IMR-90 (cell line): ENCODE measurements at regions not wholly inside any gene's neighbourhood (a gene's known extent, or its start where the extent isn't known, plus 50 kb on each side); places are given as distances from the start of the nearest gene placed in this dataset.

Source experiments
- ATAC-seq: fragments of 200-7000 bp; cut with Tn5 transposase; 2 replicates; pipeline ENCODE4 v1.9.1; 2020; ENCODE audit warnings: low read depth, mild to moderate bottlenecking, moderate library complexity
- BruUV-seq: library from RNA; stranded (reverse); fragments of 400-500 nt; replicated peaks from 2 replicates; lab custom pipeline; 2021; lab: Mats Ljungman, UMichigan
- CTCF ChIA-PET: fragments of 300-600 bp; formaldehyde crosslinking; extraction: SDS; loops from one replicate; lab custom pipeline; 2021; ENCODE audit warnings: antibody characterized with exemption; lab: Yijun Ruan, JAX
- POLR2A ChIA-PET: fragments of 300-600 bp; sonication (Branson Sonifier 250); formaldehyde crosslinking; loops from one replicate; lab custom pipeline; 2022; ENCODE audit warnings: antibody characterized with exemption; ENCODE audit not compliant: unreplicated experiment; lab: Charles Lee
- DNase-seq: peaks from one replicate; pipeline ENCODE4 v3.0.0; 2013
- H2AFZ ChIP-seq: replicated peaks from 2 replicates; pipeline ENCODE3; 2013; ENCODE audit warnings: low read length, mild to moderate bottlenecking; ENCODE audit not compliant: poor library complexity
- H2AK5ac ChIP-seq: 2 replicates; pipeline ENCODE4 v1.6.1; 2013; ENCODE audit warnings: low read depth, low read length, inconsistent platforms
- H2AK9ac ChIP-seq: replicated peaks from 2 replicates; pipeline ENCODE3; 2013; ENCODE audit warnings: mild to moderate bottlenecking, low read depth, low read length, moderate library complexity; ENCODE audit not compliant: poor library complexity
- H2BK120ac ChIP-seq: 2 replicates; pipeline ENCODE4 v1.6.1; 2013; ENCODE audit warnings: low read depth, low read length, inconsistent platforms
- H2BK15ac ChIP-seq: 3 replicates; pipeline ENCODE4 v1.6.1; 2013; ENCODE audit warnings: low read depth, low read length, inconsistent platforms
- H2BK20ac ChIP-seq: 2 replicates; pipeline ENCODE4 v1.6.1; 2013; ENCODE audit warnings: low read depth, mild to moderate bottlenecking, inconsistent platforms, low read length, moderate library complexity
- H2BK5ac ChIP-seq: 2 replicates; pipeline ENCODE4 v1.6.1; 2013; ENCODE audit warnings: mild to moderate bottlenecking, low read depth, low read length, inconsistent platforms; ENCODE audit not compliant: poor library complexity, severe bottlenecking
- H3K14ac ChIP-seq: replicated peaks from 2 replicates; pipeline ENCODE4 v1.6.1; 2013; ENCODE audit warnings: low read depth, low read length, inconsistent platforms
- H3K18ac ChIP-seq: 2 replicates; pipeline ENCODE4 v1.6.1; 2013; ENCODE audit warnings: low read depth, low read length, control low read depth
- H3K23ac ChIP-seq: 2 replicates; pipeline ENCODE4 v1.6.1; 2013; ENCODE audit warnings: low read depth, low read length, inconsistent platforms
- H3K27ac ChIP-seq: 2 replicates; pipeline ENCODE4 v1.5.1; 2013; ENCODE audit warnings: mild to moderate bottlenecking, control low read depth, low read length; ENCODE audit not compliant: insufficient read depth
- H3K27me3 ChIP-seq: 2 replicates; pipeline ENCODE4 v1.6.1; 2013; ENCODE audit warnings: low read length; ENCODE audit not compliant: control insufficient read depth, insufficient read depth
- H3K36me3 ChIP-seq: 2 replicates; pipeline ENCODE4 v1.6.1; 2013; ENCODE audit warnings: low read length, mixed read lengths; ENCODE audit not compliant: control insufficient read depth, insufficient read depth
- H3K4ac ChIP-seq: 2 replicates; pipeline ENCODE4 v1.6.1; 2013; ENCODE audit warnings: low read depth, low read length, inconsistent platforms
- H3K4me1 ChIP-seq: 2 replicates; pipeline ENCODE4 v1.6.1; 2013; ENCODE audit warnings: low read length, mixed read lengths; ENCODE audit not compliant: control insufficient read depth, insufficient read depth
- H3K4me2 ChIP-seq: 2 replicates; pipeline ENCODE4 v1.6.1; 2013; ENCODE audit warnings: low read depth, mild to moderate bottlenecking, control low read depth, low read length, moderate library complexity
- H3K4me3 ChIP-seq: 2 replicates; pipeline ENCODE4 v1.5.1; 2013; ENCODE audit warnings: low read depth, mild to moderate bottlenecking, control low read depth, low read length, moderate library complexity; ENCODE audit not compliant: insufficient read depth
- H3K56ac ChIP-seq: 2 replicates; pipeline ENCODE4 v1.6.1; 2013; ENCODE audit warnings: low read length, inconsistent platforms; ENCODE audit not compliant: insufficient read depth; ENCODE audit errors: extremely low read depth
- H3K79me1 ChIP-seq, 2 experiments: 2 replicates each; pipeline ENCODE4 v1.6.1; 2013; ENCODE audit warnings: low read length in 2 of 2, inconsistent platforms in 1 of 2, low read depth in 1 of 2
- H3K9ac ChIP-seq: 2 replicates; pipeline ENCODE4 v1.6.1; 2013; ENCODE audit warnings: low read depth, low read length, control low read depth
- H3K9me1 ChIP-seq: 2 replicates; pipeline ENCODE4 v1.6.1; 2013; ENCODE audit warnings: low read length, inconsistent platforms; ENCODE audit not compliant: insufficient read depth
- H3K9me3 ChIP-seq: 2 replicates; pipeline ENCODE4 v1.6.1; 2013; ENCODE audit warnings: low read length; ENCODE audit not compliant: control insufficient read depth, insufficient read depth
- H4K20me1 ChIP-seq: 2 replicates; pipeline ENCODE4 v1.6.1; 2013; ENCODE audit warnings: low read length, inconsistent platforms; ENCODE audit not compliant: insufficient read depth
- H4K5ac ChIP-seq: 2 replicates; pipeline ENCODE4 v1.6.1; 2013; ENCODE audit warnings: mild to moderate bottlenecking, low read depth, low read length, control low read depth
- H4K8ac ChIP-seq, 2 experiments: 2 replicates each; pipeline ENCODE4 v1.6.1; 2013; ENCODE audit warnings: low read depth in 2 of 2, low read length in 2 of 2, control low read depth in 1 of 2, inconsistent platforms in 1 of 2
- H4K91ac ChIP-seq: 2 replicates; pipeline ENCODE4 v1.6.1; 2013; ENCODE audit warnings: low read depth, low read length, inconsistent platforms; ENCODE audit not compliant: insufficient read depth
- MAFK ChIP-seq: IDR thresholded peaks from 2 replicates; pipeline ENCODE4 v1.6.1; 2012; ENCODE audit warnings: low read depth, low read length, improper control_type of control experiment
- WGBS, 2 experiments: methylation state at CpG; one replicate each; pipeline versions ENCODE4 v1.1.5 to v1.1.7; 2013; ENCODE audit warnings: missing lambda C conversion rate in 2 of 2; ENCODE audit not compliant: insufficient read length in 1 of 2; ENCODE audit errors: extremely low coverage in 2 of 2; 5-methylcytosine and 5-hydroxymethylcytosine counted together
- dilution Hi-C: fragments of 300-500 bp; cut with HindIII; formaldehyde crosslinking; loops from one replicate; pipeline ENCODE4 v1.14.3; 2018; ENCODE audit warnings: low sequenced_read_pairs; ENCODE audit not compliant: unreplicated experiment
- in situ Hi-C: fragments of 300-500 bp; cut with MboI; formaldehyde crosslinking; loops from 3 replicates; pipeline ENCODE4 v1.14.3; 2019; ENCODE audit warnings: low sequenced_read_pairs, inconsistent platforms, mixed read lengths
- intact Hi-C: fragments of 100-400 bp; cut with micrococcal nuclease; formaldehyde crosslinking; loops from 2 replicates; pipeline ENCODE4 v1.10.0; 2022
- TF ChIP-seq, protein P1 (sequence below): conservative IDR thresholded peaks from 2 replicates; pipeline ENCODE4 v1.5.1; 2012; ENCODE audit warnings: mild to moderate bottlenecking, low read depth, low read length, improper control_type of control experiment

DNA sequence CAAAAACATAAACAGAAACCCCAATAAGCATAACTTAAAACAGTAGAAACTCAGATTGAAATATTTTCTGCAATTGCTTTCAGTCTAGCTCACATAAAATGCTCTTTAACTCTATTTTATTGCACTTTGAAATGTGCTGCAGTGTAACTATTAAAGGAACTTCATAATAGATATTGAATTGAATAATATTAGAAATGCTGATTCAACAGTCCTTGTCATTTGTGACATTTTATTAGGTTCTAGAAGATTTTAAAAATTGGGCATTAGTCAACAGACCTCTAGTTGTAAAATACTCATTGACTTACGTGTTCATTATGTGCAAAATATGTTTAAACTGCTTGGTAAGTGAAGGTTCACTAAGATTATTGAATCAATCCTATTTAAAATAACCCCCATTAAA, 1422.3 kb downstream of the PLA2G4A start:
- H4K20me1 ChIP-seq, result no peaks in the 10 kb centered on the region
- H3K4me3 ChIP-seq, result no peak overlapping the region
- H2BK20ac ChIP-seq, result no peak overlapping the region
- no CpG with 5 or more reads among the region's 1 CpG for WGBS, 2 experiments
- no peaks in the 10 kb centered on the region for H3K36me3 ChIP-seq
- H3K56ac ChIP-seq, result no peak overlapping the region
- BruUV-seq, result no TSS peak
- no peaks in the 10 kb centered on the region for H3K79me1 ChIP-seq
- no peak overlapping the region for H3K9ac ChIP-seq
- H3K9me3 ChIP-seq, result no peaks in the 10 kb centered on the region
- intact Hi-C loops, result no loop called here
- no peak overlapping the region for H2BK15ac ChIP-seq
- H3K27ac ChIP-seq, result no peak overlapping the region
- H3K23ac ChIP-seq, result no peak overlapping the region
- no peak overlapping the region for H4K91ac ChIP-seq
- CTCF ChIA-PET, result no interaction called here
- no peak overlapping the region for H2BK120ac ChIP-seq
- in situ Hi-C loops, result no loop called here
- H4K8ac ChIP-seq, result no peak overlapping the region
- H3K9me1 ChIP-seq, result no peaks in the 10 kb centered on the region
- no peak overlapping the region for H2AFZ ChIP-seq
- H4K5ac ChIP-seq, result no peak overlapping the region
- TF ChIP-seq, protein P1, sequence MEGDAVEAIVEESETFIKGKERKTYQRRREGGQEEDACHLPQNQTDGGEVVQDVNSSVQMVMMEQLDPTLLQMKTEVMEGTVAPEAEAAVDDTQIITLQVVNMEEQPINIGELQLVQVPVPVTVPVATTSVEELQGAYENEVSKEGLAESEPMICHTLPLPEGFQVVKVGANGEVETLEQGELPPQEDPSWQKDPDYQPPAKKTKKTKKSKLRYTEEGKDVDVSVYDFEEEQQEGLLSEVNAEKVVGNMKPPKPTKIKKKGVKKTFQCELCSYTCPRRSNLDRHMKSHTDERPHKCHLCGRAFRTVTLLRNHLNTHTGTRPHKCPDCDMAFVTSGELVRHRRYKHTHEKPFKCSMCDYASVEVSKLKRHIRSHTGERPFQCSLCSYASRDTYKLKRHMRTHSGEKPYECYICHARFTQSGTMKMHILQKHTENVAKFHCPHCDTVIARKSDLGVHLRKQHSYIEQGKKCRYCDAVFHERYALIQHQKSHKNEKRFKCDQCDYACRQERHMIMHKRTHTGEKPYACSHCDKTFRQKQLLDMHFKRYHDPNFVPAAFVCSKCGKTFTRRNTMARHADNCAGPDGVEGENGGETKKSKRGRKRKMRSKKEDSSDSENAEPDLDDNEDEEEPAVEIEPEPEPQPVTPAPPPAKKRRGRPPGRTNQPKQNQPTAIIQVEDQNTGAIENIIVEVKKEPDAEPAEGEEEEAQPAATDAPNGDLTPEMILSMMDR, result no peak
- TF ChIP-seq MAFK, result peak; percentile 69
- dilution Hi-C loops, result no loop called here
- H3K18ac ChIP-seq, result no peak overlapping the region
- no peaks in the 10 kb centered on the region for H3K4me1 ChIP-seq
- H3K4me2 ChIP-seq, result no peak overlapping the region
- no peak overlapping the region for H2BK5ac ChIP-seq
- H3K14ac ChIP-seq, result no peak overlapping the region
- no peaks in the 10 kb centered on the region for H3K27me3 ChIP-seq
- H3K4ac ChIP-seq, result no peak overlapping the region
- no peak for DNase-seq
- no peak overlapping the region for H2AK9ac ChIP-seq
- no peak overlapping the region for H2AK5ac ChIP-seq
- POLR2A ChIA-PET, result no interaction called here
- no peak for ATAC-seq
